Activated gamma-delta T cell treated with anti-CD3 and anti-CD28 coated beads, Interleukin-2, amount 50 U/mL, for 16 hours (primary cell): ENCODE measurements at regions not wholly inside any gene's neighbourhood (a gene's known extent, or its start where the extent isn't known, plus 50 kb on each side); places are given as distances from the start of the nearest gene placed in this dataset.

Experiments
- DNase-seq: peaks from one replicate; pipeline ENCODE4 v3.0.0-alpha.2; 2020; ENCODE audit warnings: low read depth

DNA sequence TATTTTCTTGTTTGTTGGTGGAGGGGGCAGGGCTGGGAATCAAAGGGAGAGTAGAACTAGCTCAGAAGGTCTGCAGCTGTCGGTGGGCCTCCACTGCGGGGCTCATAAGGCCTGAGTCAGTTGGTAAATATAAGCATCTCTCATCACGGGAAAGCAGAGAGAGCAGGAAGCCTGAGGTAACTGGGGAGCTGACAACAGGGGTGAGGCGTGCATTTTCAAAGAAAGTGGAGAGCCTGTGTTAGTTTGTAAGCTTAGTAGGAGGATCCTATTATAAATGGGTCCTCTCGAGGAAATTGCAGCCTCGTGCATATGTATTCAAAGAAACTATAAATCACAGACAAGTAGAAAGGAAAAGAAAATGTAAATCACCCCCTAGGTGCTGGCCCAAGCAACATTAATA lies 221.0 kb upstream of the CDH13 start:
- DNase-seq, result no peak

- DNase-seq, result no peak
These were observed 222.0 kb upstream of the CDH13 start for GRCh38 chr16:82404586-82405315.

DNA sequence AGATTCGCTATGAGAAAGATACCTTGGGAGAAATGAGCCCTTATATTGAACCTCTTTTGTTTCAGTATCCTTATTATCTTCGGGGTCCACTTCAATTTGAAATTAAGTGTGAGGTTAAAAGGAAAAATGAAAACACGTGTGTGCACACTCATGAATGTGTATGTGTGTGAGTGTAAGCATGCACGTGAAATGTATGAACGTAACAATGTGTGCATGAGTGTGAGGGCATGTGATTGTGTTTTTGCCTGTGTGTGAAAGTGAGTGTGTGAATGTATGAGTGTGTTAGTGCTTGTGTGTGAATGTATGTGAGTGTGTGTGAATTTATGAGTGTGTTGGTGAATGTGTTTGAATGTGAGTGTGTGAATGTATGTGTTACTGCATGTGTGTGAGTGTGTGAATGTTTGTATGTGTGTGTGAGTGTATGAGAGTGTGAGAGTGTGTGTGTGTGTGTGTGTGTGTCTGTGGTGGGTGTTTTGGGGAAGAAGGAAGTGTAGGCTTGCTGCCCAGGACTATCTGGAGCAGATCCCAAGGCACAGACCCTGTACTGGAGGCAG lies 224.0 kb upstream of the CDH13 start:
- no peak for DNase-seq

- no peak for DNase-seq
These were observed 226.7 kb upstream of the CDH13 start for GRCh38 chr16:82400046-82400445.

DNA sequence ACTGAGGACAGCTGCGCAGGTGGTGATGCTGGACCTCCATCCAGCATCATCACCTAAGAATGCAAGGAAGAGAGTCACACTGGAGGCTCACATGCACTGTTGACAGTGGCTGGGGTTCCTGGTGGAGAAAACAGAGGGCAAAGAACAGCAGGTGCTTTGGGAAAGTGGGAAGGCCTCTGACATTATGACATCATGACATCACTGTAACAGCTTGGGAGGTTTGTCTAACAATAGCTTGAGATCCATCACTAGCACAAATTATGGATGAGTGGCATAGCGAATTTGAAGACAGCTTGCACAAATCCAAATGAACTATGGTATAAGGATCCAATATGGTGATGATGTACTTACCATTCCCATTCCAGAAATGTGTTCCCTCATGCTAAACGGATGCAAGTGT lies 226.5 kb upstream of the MPHOSPH6 start:
- DNase-seq, result no peak

DNA sequence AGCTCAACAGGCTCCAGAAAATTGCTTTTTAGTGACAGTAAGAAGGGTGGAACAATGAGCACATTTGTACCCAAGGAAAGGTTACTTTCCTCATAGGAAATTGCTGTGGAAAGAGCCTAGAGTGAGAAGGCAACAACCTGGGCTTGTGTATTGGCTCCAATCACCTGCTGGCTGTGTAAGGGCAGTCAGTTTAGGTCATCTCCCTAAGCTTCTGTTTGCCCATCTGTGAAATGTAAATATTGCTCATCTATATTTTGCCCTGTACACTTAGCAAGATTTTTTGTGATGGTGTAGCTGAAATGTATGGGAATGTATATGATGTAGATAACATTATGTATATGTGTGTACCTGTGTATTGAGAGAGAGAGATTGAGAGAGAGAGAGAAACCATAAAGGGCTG lies 225.2 kb upstream of the MPHOSPH6 start:
- no peak for DNase-seq

DNA sequence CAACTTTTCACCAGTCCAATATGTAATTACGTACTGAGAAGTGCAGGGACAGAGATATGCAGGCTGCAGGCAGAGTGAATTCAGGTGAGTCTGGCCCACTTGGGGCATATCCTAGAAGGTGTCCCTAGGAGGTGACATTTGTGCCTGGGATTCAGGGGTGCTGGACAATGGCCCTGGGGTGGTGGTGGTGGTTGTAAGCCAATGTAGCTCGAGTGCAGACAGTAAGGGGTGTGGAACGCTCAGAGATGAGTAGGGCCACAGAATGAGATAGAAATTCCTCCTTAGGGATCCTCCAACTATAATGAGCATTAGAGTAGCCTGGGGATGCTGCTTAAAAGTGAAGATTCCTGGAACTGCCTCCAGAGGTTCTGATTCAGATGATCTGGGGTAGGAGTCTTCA lies 221.7 kb upstream of the MPHOSPH6 start:
- DNase-seq, result no peak

- DNase-seq, result no peak
These were observed 220.1 kb upstream of the MPHOSPH6 start for GRCh38 chr16:82389956-82390650.

GRCh38 chr16:82386761-82387160 lies 216.7 kb upstream of the MPHOSPH6 start:
- no peak for DNase-seq

DNA sequence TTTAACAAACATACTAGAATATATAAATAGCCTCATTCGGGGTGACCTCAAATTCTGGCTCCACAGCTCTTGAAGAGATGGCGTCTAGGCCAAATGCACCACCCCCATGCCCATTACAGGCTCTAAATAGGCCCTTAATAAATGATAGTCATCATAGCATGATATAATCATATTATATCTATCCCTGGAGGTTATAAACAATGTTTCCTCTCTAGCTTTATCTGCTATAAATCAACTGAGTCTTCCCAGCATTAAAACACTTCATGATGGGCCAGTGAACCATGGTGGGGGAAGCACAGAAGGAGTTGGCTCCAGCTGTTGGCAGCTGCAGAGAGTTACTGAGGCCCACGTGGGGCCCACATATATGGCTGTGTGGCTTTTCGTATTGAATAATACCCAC lies 214.9 kb upstream of the MPHOSPH6 start:
- DNase-seq, result no peak

DNA sequence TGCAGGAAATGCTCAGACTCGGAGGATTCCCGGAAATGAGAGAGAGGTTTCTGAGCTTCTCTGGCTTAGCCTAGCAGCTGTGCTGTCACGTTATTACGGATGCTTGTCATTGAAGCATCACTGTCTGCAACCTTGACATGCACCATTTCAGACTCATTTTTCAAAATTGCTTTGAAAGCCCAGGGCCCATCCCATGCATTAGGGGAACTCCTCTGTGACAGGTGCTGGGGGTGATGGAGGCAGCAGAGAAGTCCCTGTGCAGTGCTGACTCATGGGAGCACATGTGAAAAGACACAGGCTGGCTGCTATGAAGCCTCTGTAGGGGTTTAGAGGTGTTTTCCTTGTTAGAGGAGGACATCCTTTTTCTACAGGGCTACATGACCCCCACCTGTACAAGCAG lies 214.0 kb upstream of the MPHOSPH6 start:
- DNase-seq, result no peak

GRCh38 chr16:82382521-82382920 lies 212.5 kb upstream of the MPHOSPH6 start:
- no peak for DNase-seq

DNA sequence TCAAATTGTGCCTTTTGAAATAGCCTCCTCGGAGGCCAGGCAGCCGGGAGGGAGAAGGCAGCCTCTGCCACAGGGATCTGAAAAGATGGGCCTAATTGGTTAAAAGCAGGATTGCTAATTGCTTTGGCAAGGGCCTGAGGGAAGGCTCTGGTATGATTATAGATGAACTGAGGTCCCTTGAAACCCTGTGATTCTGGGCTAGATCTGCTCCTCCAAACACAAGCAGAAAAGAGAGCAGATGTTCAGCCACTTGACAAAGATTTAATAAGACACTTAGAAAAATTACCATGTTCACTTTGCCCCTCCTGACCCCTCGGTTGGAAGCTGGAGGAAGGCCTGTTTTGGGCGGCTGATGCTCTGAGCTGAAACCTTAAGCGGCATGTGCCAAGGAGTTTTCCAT lies 209.5 kb upstream of the MPHOSPH6 start:
- no peak for DNase-seq

- no peak for DNase-seq
These were observed 204.0 kb upstream of the MPHOSPH6 start for GRCh38 chr16:82373976-82374375.

GRCh38 chr16:82370282-82370681 lies 200.3 kb upstream of the MPHOSPH6 start:
- no peak for DNase-seq

GRCh38 chr16:82368041-82368440 lies 198.0 kb upstream of the MPHOSPH6 start:
- no peak for DNase-seq

DNA sequence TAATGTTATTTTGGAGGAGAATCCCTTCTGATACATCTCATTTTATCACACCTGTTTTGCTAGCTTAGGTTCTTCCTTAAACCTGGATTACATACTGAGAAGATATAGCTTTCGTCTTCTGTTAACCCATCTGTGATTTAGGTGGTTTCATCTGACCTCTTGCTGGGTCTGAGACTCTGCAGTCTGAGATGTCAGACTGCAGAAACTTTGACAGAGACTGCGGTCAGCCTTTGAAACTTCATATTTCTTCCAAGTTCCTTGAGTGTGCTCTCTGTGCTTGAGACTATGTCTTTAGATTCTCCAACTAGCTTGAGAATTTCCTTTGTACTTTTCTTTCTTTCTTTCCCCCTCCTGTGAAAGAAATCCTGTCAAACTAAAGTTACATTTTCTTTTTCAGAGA lies 196.4 kb upstream of the MPHOSPH6 start:
- DNase-seq, result no peak

DNA sequence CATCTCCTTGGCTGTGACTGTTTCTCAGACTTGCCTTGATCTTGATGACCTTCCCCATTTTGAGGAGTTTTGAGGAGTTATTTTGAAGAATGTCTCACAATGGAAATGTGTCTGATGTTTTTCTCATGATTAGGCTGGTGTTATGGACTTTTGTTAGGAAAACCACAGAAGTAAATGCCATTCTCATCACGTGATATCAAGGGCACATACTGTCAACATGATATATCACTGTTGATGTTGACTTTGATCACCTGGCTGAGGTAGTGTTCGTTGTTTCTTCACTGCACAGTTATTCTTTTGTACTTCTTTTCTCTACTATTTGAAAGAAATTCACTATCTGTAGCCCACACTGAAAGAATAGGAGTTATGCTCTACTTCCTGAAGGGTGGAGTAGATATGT lies 194.7 kb upstream of the MPHOSPH6 start:
- DNase-seq, result no peak

DNA sequence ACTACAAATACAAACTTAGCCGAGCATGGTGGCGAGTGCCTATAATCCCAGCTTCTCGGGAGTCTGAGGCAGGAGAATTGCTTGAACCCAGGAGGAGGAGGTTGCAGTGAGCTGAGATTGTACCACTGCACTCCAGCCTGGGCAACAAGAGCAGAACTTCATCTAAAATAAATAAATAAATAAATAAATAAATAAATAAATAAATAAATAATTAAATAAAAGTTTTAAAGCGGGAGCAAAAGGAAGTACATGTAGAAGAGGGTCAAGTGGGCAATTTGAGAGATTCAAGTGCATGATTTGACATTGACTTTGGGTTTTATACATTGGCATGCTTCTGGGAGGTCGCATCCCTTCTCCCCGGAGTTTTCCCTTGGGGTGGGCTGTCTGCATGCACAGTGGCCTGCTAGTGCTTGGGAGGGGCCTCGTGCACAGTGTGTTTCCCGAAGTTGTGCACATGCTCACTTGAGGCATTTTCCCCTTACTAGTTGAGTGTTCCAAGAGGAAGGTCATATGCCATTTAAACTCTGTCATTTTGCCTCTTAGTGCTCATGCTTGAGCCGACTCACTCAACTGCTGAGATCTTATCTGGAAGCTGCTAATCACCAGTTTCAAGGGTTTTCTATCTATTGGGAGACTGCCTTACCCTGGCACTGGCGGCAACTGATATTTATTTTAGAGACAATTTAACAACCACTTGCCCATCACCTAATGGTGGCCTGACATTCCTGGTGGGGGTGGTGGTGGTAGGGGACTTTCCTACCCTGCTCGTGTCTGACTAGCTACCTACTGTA lies 193.2 kb upstream of the MPHOSPH6 start:
- DNase-seq, result no peak

DNA sequence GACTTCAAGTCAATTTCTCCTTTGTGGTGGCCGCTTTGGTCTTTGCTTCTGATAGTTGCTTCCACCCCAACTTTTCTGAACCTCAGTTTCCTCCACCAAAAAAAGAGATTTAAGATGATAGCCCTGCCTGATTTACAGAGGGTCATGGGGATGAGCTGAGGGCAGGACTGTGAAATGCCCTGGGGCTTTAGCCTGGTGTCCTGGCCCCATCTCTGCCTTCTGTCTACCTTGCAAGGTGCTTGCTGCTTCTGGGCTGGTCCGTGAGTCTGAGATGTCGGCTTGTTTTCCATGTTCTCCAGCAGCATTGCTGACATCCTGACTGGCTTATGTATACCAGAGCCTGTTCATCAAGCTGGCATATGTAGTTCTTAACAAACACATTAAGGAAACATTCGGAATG lies 191.9 kb upstream of the MPHOSPH6 start:
- no peak for DNase-seq

DNA sequence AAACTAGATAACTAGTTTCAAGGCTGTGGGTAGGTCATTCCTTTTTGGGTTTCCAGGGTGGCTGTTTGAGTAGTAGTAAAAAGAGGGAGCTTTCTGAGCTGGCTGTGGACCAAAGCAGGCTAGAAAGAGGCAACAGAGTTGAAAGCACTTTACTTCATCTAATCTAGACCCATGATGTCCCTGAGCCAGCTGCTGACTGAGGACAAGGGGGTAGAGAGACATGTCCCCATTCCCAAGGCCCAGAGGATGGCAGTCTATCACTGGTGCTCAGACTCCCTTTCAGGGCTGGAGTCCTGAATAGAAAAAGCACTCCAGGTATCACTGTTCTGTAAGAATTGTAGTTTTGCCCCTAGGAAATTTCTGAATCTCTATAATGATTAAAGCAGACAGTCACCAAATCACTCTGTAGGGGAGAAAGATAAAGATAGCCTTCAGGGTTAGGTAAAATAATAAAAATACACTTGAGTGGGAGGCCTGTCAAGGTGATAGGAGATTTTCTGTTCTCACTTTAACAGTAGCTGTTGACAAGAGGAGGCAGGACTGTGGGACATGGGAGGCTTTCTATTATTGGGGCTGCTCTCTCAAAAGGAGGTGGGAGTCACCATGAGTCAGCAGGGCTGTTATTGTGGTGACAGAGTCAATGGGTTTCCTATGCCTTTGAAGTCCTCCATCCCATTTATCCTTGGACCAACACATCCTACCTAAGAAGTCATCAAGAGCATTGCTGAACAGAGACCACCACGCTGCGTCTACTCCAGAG lies 190.2 kb upstream of the MPHOSPH6 start:
- no peak for DNase-seq

DNA sequence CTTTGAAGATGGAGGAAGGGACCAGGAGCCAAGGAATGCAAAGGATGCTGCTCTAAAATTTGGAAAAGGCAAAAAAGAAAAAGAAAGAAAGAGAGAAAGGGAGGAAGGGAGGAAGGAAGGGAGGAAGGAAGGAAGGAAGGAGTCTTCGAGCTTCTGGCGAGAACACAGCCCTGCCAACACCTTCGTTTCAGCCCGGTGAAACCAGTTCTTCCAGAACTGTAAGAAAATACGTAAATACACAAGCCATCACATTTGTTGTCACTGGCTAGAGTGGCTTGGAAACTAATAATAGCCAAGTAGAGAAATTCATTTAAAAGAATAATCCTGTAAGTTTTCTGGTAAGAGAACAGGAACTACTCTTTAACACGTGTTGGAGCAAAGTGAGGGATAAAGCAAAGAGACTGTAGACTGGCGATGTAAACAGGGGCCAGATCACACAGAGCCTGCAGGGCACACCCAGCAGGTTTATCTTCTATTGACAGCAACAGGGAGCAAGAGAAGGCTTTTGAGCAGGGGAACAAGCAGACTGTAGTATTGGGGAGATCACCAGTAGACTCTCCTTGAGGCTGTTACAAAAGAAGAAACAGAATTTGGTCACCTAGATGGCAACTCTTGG lies 188.7 kb upstream of the MPHOSPH6 start:
- DNase-seq, result no peak
